ENCODE measurements at regions not wholly inside any gene's neighbourhood (a gene's known extent, or its start where the extent isn't known, plus 50 kb on each side); places are given as distances from the start of the nearest gene placed in this dataset.

DNA sequence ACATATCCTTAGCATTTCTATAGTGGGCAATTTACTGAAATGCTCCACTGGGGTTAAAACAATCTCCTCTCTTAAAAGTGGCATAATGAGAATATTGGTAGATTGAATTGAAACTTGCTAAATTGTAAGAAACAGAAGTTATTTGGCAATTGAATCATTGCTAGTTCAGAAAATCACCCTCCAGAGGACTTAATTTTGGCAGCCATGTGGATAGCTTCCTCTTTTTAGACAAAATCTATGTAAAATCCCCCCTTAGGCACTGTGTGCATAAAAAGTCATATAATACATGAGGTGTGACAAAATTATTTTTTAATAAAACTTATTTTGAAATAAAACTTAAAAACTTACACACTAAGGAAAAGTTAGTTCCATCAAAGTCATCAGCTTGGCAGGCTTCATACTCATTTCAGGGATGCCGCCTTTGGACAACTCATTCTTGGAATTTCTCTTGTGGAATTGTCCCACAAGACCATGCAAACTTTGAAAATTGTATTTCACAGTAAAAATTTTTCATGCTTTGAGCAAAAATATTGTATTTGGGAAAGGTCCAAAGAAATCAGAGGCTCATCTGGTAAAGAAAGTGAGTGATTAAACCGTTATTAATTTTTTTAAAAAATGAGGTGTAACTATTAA lies 473.0 kb downstream of the BCKDHB start:
- TF ChIP-seq POLR2A (IDR thresholded peaks at IDR 0.05; ENCODE audit: low read length), result no peak
- no peak for TF ChIP-seq GATA1 (IDR thresholded peaks at IDR 0.05; ENCODE audit: low read depth, low read length)

Data from erythroblast (primary cell).